Urinary bladder (tissue), 3 donors: ENCODE measurements at regions not wholly inside any gene's neighbourhood (a gene's known extent, or its start where the extent isn't known, plus 50 kb on each side); places are given as distances from the start of the nearest gene placed in this dataset.

Experiments used
- DNase-seq: peaks from one replicate; pipeline ENCODE4 v3.0.0-alpha.2; 2015; ENCODE audit errors: extremely low spot score
- H3K27ac ChIP-seq: one replicate; pipeline ENCODE4 v1.5.1; 2013; ENCODE audit warnings: low read depth, mild to moderate bottlenecking, moderate library complexity
- H3K36me3 ChIP-seq: one replicate; pipeline ENCODE4 v1.6.1; 2013; ENCODE audit warnings: mild to moderate bottlenecking, moderate library complexity; ENCODE audit not compliant: insufficient read depth
- H3K4me1 ChIP-seq: one replicate; pipeline ENCODE4 v1.6.1; 2013; ENCODE audit warnings: mild to moderate bottlenecking, moderate library complexity; ENCODE audit not compliant: insufficient read depth
- H3K4me3 ChIP-seq: one replicate; pipeline ENCODE4 v1.5.1; 2013; ENCODE audit warnings: low read depth, low read length
- WGBS: extraction: QIAGEN DNeasy Blood & Tissue Kit; methylation state at CpG from one replicate; pipeline ENCODE4 v1.1.7; 2013; 5-methylcytosine and 5-hydroxymethylcytosine counted together
- donor health status: healthy with polysubstance abuse.
- donor health status: healthy.

DNA sequence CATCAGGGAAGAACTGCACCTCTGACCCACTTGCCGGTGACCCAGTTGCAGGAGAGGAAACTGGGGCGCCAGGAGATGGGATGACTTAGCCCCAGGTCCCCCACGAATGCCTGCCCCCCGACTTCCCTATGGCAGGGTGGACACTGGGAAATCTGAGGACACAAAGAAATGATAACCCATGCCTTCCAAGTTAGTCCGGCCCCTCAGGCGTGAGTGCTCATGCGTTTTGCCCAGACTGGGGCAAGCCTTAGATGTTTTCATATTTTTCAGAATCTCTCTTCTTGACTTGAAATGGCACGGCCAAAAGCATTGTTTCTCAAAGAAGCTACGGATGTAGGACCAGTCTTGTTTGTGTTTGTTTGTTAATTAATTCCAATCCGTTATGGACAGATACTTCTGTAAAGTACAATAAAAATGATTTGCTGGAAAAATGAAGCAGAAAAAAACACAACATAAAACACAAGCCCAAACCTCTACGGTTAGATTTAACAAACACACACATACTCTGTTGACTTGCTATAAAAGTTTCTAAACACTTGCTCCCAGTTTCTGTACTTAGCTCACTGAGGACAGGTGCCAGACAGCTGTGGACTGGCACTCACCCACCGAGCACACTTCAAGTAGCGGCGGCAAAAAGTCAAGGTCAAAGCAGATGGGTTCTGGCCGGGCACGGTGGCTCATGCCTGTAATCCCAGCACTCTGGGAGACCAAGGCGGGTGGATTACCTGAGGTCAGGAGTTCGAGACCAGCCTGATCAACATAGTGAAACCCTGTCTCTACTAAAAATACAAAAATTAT is 341.5 kb downstream of the BCOR start:
- 48% methylated on average over 18 of the region's 18 CpGs for WGBS

DNA sequence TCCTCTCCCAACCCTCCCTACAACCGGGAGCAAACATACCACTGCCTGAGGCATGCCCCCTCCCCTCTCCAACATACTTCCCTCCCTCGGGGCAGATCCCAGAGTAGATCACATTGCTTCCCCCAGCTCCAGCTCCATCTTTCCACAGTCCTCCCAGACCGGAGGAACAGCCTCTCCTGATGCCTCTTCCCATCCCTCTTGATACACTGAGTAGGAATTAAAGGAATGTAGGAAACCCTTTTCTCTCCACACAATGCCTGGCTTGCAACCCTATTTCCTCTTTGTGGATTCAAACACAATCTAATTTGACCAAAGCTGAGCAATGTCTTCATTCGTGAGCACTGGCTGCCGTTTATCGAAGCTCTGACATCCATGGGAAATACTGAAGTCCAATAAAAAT is 339.8 kb downstream of the BCOR start:
- H3K27ac ChIP-seq = no peak overlapping the region
- H3K4me3 ChIP-seq = no peak overlapping the region
- DNase-seq = no peak
- 57% methylated on average over 6 of the region's 6 CpGs for WGBS
- no peaks in the 10 kb centered on the region for H3K36me3 ChIP-seq
- peaks cover 1% of the 10 kb centered on the region for H3K4me1 ChIP-seq

More for the DNA sequence above, 341.5 kb downstream of the BCOR start:
- Histone ChIP-seq H3K36me3 (no peaks in the 10 kb centered on the region), H3K4me1 (peaks cover 1% of the 10 kb centered on the region), H3K27ac (no peak overlapping the region), H3K4me3 (no peak overlapping the region)
- no peak for DNase-seq

DNA sequence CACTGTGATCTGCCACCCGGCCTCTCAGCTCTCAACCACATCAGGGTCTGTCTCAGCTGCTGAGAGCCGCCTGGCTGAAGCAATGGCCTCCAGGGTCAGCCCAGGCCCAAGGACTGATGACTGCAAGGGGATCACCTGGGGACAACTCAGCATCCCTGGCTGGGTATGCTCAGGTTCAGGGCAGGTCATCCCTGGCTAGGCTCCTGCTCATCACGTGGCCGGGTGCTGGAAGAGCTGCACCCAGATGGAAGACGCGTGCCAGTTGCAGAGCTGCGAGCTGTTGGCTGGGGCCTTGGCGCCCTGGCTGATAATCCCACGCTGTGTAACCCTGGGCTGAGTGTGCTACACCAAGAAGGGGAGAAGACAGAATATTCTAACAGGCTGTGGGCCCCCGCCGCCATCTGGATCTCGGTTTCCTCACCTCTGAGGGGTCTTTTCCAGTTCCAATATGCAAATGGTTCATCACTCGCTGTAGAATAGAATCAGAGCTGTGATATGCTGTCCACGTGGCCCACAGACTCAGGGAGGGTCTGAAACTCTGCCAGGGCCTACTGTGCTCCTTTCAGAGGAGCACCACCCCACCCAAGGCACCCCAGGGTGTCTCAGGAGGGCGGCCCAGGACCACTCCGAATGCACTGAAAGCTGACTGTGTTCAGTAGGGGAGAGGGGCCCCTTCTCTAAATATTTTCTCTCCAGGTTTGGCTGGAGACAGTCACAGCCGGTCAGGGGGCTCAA is 338.8 kb downstream of the BCOR start:
- no peak for DNase-seq
- WGBS = 84% methylated on average over 17 of the region's 17 CpGs
- Histone ChIP-seq H3K4me1 (peaks cover 1% of the 10 kb centered on the region), H3K4me3 (no peak overlapping the region), H3K36me3 (no peaks in the 10 kb centered on the region), H3K27ac (no peak overlapping the region)

DNA sequence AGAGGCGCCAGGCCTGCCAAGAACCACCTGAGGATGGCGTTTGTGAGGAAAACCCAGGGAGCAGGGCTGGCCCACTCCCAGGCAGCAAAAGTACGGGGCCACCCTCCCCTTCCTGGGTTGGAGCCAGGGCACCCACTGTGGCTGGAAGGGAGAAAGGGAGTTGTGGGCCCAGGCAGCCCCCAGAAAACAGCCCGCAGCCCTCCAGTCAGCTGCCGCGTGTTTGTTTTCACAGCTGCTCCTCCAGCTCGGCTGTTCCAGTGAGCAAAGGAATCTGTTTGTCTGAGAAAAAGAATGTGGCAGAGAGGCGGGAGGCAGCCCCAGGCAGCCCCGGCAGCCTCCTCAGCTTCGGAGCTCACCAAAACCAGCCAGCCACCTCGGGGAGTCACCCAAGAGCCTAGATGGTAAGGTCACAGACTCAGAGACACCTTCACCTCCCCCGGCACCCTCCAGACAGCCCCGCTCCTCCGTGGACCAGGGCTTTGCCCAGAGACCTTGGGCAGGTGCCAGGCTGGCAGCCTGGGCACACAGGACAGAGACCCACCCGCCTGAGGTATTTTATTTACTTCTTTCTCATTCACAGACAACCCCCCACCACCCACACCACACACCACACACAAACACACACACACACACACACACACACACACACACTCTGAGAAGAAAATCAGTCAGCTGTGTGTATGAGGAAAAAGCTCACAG is 338.1 kb downstream of the BCOR start:
- no peak for DNase-seq
- H3K27ac ChIP-seq = no peak overlapping the region

DNA sequence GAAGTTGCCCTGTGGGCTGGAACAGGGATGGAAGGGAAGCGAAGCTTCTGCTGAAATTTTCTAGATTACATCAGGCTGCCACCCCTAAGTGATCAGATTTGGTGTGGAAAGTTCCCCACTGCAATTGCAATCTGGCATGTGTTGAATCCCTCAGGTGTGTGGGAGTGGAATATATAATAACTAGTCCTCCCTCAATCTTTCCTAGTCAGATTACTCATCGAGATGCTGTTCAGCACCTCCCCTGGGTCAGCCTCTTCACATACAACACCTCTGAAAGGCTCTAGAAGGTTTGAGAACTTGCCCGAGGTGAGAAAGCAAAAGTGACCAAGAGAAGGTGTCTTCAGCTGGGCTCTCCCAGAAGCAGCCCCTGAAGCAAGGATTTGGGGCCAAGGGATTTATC is 336.8 kb downstream of the BCOR start:
- WGBS = 91% methylated on average over 3 of the region's 3 CpGs
- Histone ChIP-seq H3K4me3 (no peak overlapping the region), H3K36me3 (no peaks in the 10 kb centered on the region), H3K27ac (no peak overlapping the region), H3K4me1 (no peaks in the 10 kb centered on the region)
- DNase-seq = no peak

More for the DNA sequence above, 338.1 kb downstream of the BCOR start:
- Histone ChIP-seq H3K4me3 (no peak overlapping the region), H3K36me3 (no peaks in the 10 kb centered on the region), H3K4me1 (peaks cover 1% of the 10 kb centered on the region)
- WGBS = 28% methylated on average over 15 of the region's 15 CpGs

DNA sequence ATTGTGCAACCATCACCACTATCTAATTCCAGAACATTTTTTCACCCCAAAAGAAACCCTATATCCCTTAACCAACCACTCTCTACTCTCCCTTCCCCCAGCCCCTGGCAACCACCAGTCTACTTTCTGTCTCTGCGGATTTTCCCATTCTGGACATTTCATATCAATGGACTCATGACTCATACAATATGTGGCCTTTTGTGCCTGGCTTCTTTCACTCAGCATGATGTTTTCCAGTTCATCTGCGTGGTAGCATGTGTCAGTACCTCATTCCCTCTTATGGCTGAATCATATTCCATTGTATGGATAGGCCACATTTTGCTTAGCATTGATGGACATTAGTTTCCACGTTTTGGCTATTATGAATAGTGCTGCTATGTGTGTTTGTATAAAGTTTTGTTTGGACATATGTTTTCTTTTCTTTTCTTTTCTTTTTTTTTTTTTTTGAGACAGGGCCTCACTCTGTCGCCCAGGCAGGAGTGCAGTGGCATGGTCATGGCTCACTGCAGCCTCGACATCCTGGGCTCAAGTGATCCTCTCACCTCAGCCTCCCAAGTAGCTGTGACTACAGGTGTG is 335.4 kb downstream of the BCOR start:
- 82% methylated on average over 5 of the region's 5 CpGs for WGBS
- Histone ChIP-seq H3K4me1 (no peaks in the 10 kb centered on the region), H3K4me3 (no peak overlapping the region), H3K27ac (no peak overlapping the region), H3K36me3 (no peaks in the 10 kb centered on the region)
- no peak for DNase-seq

DNA sequence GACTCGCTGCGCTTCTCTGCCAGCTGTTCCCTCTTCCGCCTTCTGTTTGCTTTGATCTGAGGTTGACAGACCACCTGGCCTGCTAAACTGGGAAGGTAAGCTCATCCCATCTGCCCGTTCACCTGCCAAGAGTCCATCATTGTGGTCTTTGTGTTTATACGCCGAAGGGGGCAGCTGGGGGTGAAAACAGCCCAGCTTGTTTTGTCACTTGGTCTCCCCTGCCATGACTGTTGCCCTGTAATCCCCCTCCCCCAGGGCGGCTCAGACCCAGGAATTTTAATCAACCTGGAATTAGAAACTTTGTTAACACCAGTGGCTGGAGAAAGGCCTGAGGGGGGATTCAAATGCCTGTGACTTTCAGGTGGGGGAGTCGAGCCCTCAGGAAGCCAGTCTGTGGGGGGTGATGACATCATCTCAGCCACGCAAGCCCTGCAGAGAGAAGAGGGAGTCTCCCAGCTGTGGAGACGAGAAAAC is 333.3 kb downstream of the BCOR start:
- no peak overlapping the region for H3K27ac ChIP-seq
- H3K36me3 ChIP-seq = no peaks in the 10 kb centered on the region
- 87% methylated on average over 10 of the region's 10 CpGs for WGBS
- H3K4me3 ChIP-seq = no peak overlapping the region
- H3K4me1 ChIP-seq = no peaks in the 10 kb centered on the region
- DNase-seq = no peak

DNA sequence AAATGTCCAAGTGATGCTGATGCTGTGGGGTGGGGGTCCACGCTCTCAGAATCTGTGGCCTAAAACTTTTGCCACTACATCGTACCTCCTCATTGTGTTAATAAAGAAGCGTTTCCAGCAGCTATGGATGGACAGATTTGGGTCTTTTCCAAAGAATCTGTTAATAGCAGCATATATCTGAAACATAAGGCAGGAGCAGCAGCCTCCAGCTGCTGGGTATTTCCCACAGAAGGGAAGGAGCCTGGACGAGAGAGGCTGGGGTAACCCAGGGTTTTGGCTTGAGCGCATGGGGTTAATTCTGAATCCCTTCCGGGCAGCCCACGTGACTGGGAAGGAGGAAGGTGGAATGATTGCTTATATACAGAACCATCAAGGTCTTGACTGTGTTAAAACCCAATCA is 332.4 kb downstream of the BCOR start:
- no peak overlapping the region for H3K27ac ChIP-seq
- no peak overlapping the region for H3K4me3 ChIP-seq
- no peaks in the 10 kb centered on the region for H3K4me1 ChIP-seq
- no peaks in the 10 kb centered on the region for H3K36me3 ChIP-seq
- 80% methylated on average over 7 of the region's 7 CpGs for WGBS
- DNase-seq = no peak

DNA sequence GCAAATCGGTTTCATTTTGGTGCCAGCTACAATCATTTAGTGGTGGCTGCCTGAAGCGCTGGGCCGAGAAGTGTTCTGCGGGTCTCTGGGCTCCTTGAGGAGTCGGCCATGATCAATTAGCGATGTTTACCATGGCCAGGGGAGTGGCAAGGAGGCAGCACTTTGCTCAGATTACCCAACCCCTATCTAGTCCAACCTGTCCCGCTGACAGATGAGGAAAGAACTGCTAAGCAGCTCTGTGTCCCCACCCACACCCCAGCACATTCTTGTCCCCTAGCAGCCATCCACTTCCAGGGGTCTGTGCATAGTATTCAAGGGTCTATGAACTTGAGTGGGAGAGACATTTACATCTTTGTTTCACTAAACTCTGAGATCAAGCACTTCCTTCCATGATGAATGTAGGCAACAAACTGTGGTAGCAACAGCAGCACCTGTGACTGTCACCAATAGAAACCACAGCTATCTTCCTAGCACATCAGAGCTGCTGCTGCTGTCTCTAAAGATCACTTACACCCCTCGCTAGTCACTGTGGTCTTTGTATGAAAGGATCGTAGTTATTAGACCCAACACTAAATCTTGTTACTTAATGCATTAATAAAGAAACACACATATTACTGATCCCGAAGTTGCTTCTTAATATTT is 331.6 kb downstream of the BCOR start:
- H3K27ac ChIP-seq = no peak overlapping the region
- WGBS = 88% methylated on average over 10 of the region's 10 CpGs
- no peak for DNase-seq
- no peaks in the 10 kb centered on the region for H3K4me1 ChIP-seq
- H3K36me3 ChIP-seq = no peaks in the 10 kb centered on the region
- H3K4me3 ChIP-seq = no peak overlapping the region

DNA sequence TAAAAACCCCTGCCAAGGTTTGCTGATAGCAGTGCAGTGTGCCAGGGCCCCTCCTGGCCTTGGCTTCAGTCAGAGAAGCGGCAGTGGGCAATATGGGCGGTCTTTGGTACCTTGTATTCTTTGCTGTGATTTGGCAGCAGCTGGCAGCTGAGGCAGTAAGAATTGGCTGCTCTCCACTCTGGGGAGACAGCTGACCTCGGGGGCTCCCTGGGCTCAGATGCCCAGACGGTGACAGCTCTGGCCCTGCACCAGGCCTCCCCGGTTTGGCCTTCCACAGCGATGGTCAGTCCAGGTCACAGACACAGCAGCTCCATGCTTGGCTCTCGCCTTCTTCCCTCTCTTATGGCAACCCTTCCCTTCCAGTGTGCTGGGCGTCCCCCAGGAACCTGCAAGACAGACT is 330.9 kb downstream of the BCOR start:
- WGBS = 48% methylated on average over 8 of the region's 8 CpGs
- Histone ChIP-seq H3K4me1 (no peaks in the 10 kb centered on the region), H3K27ac (no peak overlapping the region), H3K36me3 (no peaks in the 10 kb centered on the region), H3K4me3 (no peak overlapping the region)
- no peak for DNase-seq

DNA sequence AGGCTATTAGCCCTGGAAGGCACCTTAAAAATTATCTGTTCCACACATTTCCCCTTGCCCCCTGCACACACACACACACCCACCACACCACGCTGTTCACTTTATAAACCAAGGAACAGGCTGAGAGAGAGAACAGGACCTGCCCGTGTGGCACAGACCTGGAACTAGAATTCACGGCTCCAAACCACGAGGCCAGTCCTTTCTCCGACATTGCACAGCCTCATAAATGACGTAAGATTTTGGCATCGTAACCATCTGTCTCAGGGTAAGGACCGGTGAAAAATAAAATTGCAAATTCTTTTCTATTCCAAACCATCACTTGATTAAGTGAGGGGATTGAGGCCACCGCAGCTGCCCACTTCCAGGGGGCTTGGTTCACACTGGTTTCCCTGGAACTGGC is 330.3 kb downstream of the BCOR start:
- no peak for DNase-seq
- Histone ChIP-seq H3K36me3 (no peaks in the 10 kb centered on the region), H3K4me1 (no peaks in the 10 kb centered on the region), H3K4me3 (no peak overlapping the region), H3K27ac (no peak overlapping the region)
- 42% methylated on average over 9 of the region's 9 CpGs for WGBS

DNA sequence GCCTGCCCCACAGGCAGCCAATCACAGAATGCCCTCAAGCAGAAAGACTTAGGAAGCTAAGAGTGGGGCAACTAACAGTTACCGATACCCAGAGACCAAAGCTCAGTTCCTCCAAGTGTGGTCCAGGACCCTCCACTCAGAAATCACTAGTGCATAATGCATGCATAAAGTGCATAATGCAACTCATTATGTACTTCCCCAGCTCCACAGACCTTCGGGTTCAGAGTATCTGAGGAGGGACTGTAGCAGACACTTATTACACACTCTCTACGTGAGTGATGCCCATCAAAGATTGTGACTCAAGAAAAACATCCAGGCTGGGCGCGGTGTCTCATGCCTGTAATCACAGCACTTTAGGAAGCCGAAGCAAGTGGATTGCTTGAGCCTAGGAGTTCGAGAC is 328.0 kb downstream of the BCOR start:
- Histone ChIP-seq H3K27ac (no peak overlapping the region), H3K4me1 (no peaks in the 10 kb centered on the region), H3K4me3 (no peak overlapping the region), H3K36me3 (no peaks in the 10 kb centered on the region)
- 96% methylated on average over 7 of the region's 7 CpGs for WGBS
- DNase-seq = no peak

DNA sequence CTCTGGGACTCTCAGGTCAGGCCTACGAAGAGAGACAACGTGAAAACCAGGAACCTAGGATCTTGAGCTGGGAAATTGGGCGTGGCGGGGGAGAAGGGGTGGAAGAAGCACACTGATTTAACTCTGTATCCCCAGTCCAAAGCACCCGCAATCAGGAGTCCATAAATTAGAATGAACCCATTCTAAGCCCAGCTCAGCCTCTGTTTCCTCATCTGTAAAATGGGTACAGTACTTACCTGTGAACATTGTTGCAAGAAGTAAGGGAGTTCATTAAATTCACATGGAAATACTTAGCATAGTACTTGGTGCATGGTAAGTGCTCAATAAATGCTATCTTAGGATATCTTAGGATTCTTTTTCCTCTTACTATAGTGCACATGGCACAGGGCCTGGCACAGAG is 326.7 kb downstream of the BCOR start:
- no peaks in the 10 kb centered on the region for H3K4me1 ChIP-seq
- no peak overlapping the region for H3K27ac ChIP-seq
- 98% methylated on average over 5 of the region's 5 CpGs for WGBS
- DNase-seq = no peak
- H3K36me3 ChIP-seq = no peaks in the 10 kb centered on the region
- H3K4me3 ChIP-seq = no peak overlapping the region
